Femur (tissue), 1 donor: ENCODE measurements at regions not wholly inside any gene's neighbourhood (a gene's known extent, or its start where the extent isn't known, plus 50 kb on each side); places are given as distances from the start of the nearest gene placed in this dataset.
"Not testable (repeated sequence)": the region's sequence is repeated elsewhere in the genome, so short reads cannot be mapped to it uniquely, and the experiment has no call there.

ENCODE experiments used
- DNase-seq: peaks from one replicate; pipeline ENCODE4 v3.0.0-alpha.2; 2017

DNA sequence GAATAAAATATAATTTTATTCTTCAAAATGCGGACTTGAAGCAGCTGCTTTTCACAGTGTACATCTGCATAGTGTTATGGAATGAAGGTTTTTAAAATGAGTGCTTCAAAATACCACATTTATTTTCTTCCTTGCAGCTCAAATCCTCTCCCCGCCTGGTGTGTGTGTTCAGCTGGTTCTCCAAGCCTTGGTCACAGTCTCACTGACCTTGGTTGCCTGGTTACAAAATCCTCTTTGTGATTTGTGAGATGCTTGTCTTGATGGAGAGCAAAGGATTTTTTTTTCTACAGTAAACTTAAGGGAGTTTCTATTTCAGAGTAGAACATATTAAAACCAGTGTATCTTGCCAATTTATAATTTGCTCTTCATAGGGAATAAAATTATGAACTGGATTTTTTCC is 139.2 kb downstream of the PCDH18 start:
- peak; percentile 79 for DNase-seq

DNA sequence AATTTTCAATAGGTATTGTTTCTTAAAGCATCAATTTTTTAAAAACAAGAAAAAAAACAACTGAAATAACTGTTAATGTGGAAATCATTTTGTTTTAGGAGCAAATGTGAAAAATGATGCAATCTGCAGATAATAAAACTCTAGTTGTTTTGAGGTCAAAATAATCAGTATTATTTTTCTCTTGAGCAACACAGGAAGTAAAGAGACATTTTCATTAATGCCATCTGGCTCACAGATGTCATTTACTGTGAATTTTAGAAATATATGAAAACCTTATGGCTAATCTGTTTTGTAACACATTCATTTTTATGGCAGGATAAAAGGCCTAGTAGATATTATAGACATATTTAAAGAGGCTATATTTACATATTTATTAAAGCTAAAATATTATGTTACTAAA is 141.6 kb downstream of the PCDH18 start:
- DNase-seq, result no peak

DNA sequence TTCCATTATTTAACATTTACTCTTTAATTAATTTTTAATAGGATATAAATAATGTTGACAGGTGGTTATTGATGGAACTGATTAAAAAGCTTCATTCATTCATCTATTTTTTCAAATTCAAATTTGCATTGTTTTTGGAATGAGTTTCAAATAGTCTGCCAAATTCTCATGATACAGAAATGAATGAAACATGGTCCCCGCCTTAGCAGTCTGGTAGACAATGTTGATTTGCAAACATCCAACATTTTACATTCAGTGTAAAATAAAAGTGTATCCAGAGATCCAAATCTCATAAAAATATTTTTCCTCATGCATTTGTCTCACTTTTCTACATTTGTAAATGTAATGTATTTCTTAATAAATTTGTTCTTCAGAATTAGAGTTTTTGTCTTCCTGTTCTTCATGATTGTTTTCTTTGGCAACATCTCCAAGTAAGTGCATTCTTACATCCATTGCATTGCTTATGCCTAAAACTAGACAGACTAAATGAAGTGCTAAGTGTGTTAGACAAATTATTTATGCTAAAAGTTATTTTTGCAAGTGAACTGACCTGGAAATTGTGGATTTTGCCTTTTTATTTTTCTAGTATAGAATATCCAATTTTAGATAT is 142.3 kb downstream of the PCDH18 start:
- no peak for DNase-seq

DNA sequence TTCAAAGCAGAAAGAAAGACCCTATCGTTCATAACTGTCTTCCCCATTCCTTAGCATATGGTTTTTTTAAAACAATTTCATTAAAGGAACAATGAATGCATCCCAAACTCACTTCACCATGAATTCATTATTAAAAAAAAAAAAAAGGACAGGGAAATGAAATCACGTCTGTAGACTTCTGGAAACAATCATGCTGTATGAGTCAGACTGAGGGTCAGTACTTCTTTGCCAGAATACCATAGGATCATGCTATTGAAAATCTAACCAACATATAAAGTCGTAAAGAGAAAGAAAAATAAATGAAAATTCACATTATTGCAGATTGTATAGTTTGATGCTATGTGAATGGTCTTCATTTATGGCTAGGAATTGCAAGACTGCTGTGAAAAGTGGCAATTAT is 144.4 kb downstream of the PCDH18 start:
- no peak for DNase-seq

DNA sequence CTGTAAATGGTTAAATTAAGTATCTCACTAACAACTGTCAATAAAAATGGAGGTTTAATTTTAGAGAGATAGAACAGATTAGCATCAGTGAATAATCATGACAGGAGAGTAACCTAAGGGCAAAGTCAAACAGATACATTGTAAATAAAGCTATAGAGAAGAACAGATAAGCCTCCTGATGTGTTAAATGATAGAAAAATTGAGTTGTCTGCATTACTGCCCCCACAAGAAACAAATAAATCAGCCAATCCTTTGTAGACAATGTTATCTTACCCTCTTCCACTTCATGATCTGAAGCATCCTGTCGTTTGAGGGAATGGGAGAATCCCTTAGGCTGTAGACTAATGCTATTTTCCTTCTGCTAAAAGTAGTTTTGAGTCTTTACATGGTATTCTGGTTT is 147.8 kb downstream of the PCDH18 start:
- DNase-seq, result no peak

DNA sequence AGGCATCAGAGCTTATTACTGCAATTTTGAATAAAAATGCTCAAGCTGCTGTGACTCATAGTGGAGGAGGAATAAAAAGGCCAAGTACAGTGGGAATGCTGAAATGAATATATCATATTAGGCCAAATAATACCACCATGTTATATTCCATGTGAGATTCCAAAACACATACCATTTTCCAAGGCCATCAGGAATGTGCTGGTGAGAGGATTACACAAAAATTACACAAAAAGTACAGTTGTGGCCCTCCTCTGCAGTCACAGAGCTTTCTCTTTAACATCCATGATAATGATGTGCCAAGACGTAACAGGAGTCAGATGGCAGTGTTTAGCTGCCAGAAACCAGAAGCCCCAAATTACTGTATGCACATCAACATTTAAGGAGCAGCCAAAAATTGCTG is 153.5 kb downstream of the PCDH18 start:
- peak; percentile 29 for DNase-seq

DNA sequence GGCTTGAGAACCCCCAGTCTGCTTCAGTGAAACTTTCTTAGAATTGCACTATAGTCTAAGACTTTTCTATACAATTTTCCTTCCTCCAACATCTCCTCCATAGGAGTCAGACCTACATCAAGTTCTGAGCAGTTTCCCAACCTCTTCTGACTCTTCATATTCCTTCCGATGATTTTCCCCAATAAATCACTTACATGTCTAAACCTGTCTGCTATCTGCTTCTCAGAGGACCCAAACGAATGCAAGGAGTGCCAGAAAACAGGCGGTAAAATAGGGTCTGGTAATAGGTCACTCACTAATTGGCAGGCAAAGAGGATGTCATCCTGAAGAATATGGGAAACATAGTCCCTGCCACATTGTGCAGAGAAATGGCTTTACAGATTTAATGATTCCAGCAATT is 153.9 kb downstream of the PCDH18 start:
- DNase-seq, result no peak

DNA sequence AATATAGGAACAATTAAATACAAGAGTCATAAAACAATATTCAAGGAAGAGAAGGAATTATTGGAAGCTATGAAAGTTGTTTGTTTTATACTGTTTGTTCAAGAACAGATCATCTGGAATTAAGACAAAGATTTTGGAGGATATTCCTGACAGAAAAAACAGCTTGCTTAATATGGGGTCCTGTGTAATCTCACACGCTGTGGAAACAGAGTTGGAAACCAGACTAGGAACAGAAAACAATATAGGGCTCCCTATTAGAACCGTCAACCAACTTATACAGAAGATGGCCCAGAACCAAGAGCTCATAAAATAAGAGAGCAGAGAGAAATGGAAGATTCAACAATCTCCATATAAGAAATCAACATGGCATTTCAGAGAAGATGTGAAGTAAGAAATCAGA is 156.0 kb downstream of the PCDH18 start:
- no peak for DNase-seq

DNA sequence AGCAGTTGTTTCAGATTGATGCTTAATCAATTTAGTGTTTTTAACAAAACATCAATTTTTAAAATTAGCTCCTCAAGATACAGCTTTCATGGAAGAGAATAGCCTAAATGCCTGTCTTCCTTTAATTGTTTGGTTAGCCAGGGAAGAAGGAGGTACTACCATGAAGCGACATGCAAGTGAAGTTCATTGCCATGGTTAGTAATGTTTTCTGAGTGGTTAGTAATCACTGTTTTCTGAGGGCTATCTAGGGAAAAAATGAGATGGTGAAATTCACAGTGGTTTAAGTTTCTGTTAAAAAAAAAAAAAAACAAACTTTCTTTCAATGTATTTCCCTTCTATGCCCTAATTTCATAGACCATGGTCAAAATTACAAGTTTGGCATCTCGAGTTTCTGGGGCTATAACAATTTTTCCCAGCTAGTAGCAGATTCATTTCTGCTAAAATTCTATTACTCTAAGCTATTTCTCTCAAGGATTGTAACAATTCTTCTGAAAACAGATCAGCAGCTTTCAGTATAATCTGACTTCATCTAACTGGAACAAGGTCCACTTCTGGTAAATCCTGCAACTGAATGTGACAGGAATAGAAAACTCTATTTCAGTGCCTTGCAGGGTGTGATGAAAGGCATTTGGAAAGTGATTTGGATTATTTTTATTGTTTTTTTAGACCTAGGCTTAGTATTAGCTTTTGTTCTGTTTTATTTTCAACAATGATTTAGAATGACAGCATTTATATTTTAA is 157.0 kb downstream of the PCDH18 start:
- no peak for DNase-seq

DNA sequence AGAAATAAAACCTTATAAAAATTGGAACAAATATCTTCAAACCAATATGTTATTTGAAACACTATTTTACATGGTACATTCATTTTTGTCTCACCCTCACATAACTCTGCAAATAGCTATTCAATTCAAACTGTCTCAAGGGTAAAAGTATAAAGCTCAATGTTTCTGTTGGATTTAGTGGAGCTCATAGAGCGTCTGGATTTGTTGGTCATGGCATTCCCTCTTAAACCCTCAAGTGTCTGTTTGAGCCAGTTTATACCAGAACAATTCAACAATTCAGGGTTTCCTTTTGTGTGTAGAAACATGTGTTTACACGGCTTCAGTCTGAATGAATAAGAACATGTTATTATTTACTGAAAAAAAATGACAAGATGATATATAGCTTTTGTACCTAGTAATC is 161.6 kb downstream of the PCDH18 start:
- no peak for DNase-seq

DNA sequence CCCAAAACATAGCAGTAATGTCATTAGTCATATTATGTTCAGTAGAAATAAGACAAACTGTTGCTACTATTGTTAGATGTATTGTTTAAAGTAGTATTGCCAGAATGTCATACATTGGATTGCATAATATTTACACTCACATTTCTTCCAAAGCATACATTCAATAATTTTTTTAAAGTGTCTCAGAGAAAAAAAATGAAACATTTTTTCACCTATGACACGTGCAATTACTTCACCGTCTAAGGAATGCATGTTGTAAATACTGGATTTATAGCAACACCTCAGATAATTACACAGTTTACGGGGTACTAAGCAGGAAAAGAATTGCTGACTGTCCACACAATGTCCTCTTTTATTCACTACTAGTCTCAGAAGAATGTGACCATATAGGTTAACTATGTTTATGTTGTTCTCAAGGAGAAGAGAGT is 162.1 kb downstream of the PCDH18 start:
- no peak for DNase-seq

DNA sequence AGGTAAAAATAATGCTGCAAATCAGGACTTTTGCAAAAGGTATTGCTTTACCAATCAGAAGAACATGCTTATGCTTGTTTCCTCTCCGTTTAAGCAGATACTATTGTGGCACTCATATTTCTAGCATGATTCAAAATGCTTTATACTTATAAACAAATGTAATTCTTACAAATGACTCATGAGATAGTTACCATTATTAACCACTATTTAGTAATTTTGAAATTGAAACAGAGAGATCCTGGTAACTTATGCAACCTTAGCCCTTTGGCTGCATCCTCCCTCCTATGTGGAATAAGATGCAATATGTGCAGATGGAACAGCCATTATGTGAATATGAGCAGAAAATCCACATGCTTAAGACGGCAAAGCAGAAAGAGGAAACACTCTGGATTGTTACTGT is 164.7 kb downstream of the PCDH18 start:
- no peak for DNase-seq

DNA sequence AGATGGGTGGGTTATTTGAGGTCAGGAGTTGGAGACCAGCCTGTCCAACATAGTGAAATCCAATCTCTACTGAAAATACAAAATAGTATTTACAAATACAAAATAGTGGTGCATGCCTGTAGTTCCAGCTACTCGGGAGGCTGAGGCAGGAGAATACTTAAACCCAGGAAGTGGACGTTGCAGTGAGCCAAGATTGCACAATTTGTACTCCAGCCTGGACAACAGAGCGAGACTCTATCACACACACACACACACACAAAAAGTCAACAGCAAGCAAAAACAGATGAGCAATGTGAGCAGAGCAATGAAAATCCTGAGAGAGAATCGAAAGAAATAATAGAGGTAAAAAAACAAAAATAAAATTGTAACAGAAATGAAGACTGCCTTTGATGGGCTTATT is 168.8 kb downstream of the PCDH18 start:
- no peak for DNase-seq

DNA sequence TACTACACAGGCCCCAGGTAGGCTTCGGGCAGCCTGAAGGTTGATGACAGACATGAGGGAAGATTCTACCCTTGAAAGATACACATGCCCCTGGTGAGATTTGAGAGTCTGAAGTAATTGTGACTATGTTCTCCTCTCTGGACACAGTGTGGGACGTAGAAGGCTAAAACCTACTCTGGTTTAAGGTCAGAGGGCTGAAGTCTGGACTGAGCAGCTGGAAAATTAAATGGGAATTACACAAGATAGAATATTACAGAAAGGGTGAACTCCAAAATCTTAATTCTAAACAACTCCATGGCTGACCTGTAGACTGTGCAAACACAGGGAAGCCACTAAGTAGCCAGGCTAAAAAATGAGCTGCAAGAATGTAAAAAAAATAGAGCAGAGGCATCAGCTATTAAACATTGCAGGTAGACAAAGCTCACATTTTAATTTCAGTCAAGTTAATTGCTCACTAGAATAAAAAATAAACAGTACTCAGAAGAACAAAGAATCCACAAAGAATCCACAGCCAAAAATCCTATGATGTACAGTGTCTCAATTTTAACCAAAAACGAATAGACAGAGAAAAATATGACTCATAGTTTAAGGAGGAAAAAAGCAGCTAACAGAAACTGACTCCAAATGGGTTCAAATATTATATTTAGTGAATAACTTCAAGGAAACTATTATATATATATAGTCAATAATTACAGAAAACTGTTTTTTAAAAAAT is 170.4 kb downstream of the PCDH18 start:
- no peak for DNase-seq

DNA sequence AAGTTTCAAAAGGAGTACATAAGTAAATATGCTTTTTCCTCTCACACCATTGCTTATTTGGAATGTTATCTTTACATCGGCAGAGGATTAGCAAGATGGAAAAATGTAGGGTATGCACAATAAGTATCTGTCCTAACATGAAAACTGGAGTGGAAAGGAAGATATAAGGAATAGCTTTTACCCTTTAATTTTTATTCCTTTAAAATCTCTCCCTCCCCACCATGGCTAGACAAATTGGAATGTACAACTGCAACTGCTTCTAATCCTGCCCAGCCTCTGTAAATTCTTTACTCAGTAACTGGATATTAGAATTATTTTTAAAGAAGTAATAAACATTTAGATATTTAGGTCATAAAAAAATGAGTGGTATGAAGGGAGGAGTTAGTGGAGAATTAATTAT is 171.5 kb downstream of the PCDH18 start:
- DNase-seq, result no peak

DNA sequence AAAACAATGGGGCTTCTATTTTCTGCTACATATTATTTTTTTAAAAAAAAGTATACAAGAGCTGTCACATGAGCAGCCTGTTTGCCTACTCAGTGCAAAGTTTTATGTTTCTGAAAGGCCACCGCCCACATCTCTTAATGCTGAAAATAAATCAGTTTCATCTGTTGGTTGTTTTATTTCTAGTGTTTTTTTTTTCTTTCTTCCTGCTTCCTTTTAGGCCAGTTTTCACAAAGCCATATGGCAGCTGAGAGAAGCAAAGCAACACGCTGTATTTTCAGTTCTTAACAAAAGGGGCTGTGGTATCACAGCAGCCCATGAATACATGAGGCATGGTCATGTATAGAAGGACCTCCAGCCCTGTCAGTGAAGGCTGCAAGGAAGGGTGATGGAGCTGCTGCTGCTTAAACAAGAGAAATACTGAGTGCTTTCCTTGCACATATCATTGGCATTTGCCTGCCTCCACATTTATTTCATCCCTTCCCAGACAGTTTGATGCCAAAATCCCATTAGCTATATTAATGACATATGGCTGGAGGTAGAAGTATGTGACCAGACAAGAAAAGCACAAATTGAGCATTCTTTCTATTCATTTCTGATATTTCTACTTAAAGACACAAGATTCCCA is 172.5 kb downstream of the PCDH18 start:
- peak; percentile 28 for DNase-seq

DNA sequence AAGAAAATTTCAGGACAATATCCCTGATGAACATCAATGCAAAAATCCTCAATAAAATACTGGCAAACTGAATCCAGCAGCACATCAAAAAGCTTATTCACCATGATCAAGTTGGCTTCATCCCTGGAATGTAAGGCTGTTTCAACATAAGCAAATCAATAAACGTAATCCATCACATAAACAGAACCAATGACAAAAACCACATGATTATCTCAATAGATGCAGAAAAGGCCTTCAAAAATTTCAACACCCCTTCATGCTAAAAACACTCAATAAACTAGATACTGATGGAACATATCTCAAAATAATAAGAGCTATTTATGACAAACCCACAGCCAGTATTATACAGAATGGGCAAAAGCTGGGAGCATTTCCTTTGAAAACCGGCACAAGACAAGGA is 177.7 kb downstream of the PCDH18 start:
- DNase-seq, result not testable (repeated sequence)

DNA sequence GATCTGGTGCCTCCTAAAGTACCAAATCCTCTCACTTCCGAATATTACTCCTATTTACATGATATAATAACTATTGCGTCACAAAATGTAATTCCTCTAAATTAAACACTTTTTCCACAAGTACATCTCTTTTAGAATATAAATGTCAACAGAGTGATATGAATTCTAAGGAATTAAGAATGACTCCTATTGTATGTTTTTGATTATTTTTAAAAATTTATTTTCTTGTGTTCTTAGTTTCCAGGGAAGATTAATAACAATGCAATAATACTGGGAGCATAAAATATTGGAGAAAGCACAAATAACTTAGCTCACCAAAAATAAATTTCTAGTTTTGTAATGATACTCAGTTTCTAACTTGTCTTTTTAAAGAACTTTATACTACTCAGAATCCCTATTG is 184.9 kb downstream of the PCDH18 start:
- no peak for DNase-seq

DNA sequence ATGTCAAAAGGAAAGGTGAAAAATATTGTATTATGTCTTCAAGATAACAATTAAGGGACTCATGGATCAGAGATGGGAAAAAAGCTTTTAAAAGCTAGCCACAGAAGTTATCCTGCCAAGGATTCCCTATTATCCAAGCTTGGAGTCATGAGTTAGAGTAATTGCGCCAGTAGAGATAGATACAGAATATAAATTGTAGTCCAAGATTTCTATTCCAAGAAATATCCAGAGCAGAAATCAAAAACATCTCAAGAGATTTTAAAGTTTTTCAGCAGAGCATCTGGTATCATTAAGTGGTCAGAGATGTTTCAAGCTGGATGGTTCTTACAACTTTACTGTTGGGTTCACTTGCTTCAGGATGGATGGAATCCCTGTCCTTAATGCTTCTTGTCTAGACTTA is 186.7 kb downstream of the PCDH18 start:
- no peak for DNase-seq

DNA sequence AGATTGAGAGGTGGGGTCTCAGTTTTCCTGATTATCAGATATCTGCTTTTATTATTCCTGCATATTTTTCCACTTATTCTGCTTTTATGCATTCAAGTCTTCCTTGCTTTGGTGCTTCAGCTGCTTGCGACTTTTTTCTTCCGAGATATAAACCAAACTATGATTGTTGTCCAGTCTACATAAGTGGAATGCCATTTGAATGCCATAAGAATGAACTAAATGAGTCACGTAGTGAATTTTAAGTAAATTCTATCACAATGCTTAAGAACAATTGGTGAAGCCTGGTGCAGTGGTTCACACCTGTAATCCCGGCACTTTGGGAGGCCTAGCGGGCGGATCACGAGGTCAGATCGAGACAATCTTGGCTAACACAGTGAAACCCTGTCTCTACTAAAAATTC is 189.1 kb downstream of the PCDH18 start:
- DNase-seq, result no peak

DNA sequence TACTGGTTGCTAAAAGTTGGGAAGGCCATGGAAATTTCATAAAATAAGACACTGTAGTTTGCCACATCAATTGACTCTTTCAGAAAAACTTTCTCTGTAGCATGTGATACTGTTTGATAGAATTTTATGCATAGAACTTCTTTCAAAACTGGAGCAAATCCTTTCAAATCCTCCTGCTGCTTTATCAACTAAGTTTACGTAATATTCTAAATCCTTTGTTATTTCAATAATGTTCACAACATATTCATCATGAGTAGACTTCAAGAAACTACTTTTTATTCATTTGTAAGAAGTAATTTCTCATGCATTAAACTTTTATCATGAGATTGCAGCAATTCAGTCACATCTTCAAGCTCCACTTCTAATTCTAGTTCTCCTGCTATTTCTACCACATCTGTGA is 199.3 kb downstream of the PCDH18 start:
- no peak for DNase-seq

DNA sequence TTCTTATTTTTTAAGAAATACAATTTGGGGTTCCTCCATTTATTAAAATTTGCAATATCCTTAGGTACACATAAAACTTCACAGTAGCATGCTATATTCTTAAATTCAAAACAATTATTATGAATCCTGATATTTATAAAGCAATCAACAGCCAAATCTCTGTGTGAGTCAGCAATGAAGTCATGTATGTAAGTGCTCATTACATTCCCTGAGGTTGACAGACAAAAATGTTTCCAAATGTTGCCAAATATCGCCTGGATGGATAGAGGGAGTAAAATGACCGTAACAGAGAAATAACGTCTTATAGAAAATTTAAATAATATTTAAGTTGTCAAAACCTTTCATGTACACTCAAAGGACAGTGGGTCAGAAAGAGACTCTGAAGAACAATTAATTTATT is 220.0 kb downstream of the PCDH18 start:
- no peak for DNase-seq

DNA sequence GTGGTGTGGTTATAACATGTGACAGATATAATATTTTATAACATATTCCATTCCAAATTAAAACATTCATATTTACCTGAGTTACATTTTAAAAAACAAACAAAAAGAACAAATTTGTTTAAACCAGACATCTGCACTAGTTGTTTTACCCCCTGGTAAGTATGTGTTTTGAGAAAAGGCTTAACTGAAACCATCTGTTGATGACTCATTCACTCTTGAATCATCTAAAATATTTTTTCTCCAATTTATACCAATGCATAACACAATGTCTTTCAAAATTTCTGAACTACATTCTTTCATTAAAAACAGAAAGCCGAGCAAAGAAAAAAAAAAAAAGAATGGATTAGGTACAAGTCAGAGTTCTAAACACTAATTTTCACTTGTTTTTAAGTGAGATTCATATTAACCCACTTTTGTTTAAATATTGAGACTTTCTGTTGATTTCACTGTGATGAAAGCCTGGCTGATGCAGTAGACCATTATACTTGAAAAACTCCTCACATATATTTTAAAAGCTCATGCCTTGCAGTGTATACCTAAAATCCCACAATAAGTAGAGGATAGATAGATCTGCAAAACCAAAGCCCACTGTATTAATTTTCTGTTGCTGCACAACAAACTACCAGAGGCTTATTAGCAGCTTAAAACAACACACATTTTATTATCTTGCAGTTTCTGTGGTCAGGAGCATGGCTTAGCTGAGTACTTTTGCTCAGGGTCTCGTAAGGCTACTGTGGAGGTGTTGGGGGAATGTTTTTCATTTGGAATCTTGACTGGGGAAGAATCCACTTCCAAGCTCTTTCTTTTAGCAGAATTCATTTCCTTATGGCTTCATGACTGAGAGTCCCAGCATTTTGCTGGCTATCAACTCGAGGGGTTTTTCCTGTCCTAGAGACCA is 221.5 kb downstream of the PCDH18 start:
- no peak for DNase-seq
